Stimulated activated effector memory CD8-positive, alpha-beta T cell treated with anti-CD3 and anti-CD28 coated beads, Interleukin-12 subunit alpha, Interleukin-12 subunit beta, amount 100 ng/mL, for 72 hours (primary cell): ENCODE measurements at regions not wholly inside any gene's neighbourhood (a gene's known extent, or its start where the extent isn't known, plus 50 kb on each side); places are given as distances from the start of the nearest gene placed in this dataset.

Experiments used
- ATAC-seq: fragments of 150-1000 bp; cut with Tn5 transposase; 2 replicates; pipeline ENCODE4 v1.10.0; 2021
- DNase-seq, 2 donors: peaks; one replicate each; pipeline ENCODE4 v3.0.0; 2021 to 2022; ENCODE audit warnings: low spot score in 2 of 2
- H3K27ac Mint-ChIP-seq: one replicate; pipeline ENCODE4 v1.8.0; 2022; ENCODE audit warnings: mild to moderate bottlenecking, mixed read lengths
- H3K36me3 Mint-ChIP-seq: one replicate; pipeline ENCODE4 v1.8.0; 2022; ENCODE audit warnings: mild to moderate bottlenecking, mixed read lengths
- H3K4me1 Mint-ChIP-seq: one replicate; pipeline ENCODE4 v1.8.0; 2022; ENCODE audit warnings: mixed read lengths
- H3K4me3 Mint-ChIP-seq: one replicate; pipeline ENCODE4 v1.8.0; 2022; ENCODE audit warnings: mild to moderate bottlenecking, mixed read lengths
- H3K9me3 Mint-ChIP-seq: one replicate; pipeline ENCODE4 v1.8.0; 2022; ENCODE audit warnings: mixed read lengths

DNA sequence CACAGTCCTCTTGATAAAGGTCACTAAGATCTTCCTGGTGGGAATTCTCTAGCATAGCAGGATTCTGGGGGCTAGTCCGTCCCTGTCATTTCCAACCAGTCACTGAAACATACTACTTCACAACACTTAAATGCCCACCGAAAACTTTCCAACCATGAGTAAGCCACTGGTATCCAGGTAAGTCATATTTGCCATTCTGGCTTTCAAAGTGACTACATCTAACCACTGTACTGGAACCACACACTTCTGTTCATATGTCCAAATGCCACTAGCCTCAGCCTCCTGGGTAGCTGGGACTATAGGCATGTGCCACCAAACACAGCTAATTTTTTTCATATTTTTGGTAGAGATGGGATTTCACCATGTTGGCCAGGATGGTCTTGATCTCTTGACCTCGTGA is 64.3 kb upstream of the VANGL1 start:
- Mint-ChIP-seq H3K36me3 (no peaks in the 10 kb centered on the region), H3K4me3 (no peak overlapping the region), H3K4me1 (no peaks in the 10 kb centered on the region), H3K27ac (no peak overlapping the region), H3K9me3 (peaks cover 12% of the 10 kb centered on the region)
- ATAC-seq: peak; percentile 54
- no peak for DNase-seq

DNA sequence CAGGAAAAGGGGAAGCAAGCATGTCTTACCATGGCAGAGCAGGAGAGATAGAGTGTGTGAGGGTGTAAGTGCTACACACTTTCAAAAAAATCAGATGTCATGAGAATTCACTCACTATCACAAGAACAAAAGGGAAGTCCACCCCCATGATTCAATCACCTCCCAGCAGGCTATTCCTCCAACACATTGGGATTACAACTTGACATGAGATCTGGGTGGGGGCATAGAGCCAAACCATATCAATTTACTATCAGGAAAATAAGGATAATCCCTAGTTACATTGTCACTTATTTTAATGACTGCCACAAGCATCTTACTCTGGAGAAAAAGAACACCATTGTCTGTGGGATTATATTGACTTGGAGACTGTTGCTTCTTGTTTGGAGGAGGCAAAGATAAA is 66.1 kb upstream of the VANGL1 start:
- H3K36me3 Mint-ChIP-seq: no peaks in the 10 kb centered on the region
- ATAC-seq (no peak), DNase-seq (no peak)
- no peak overlapping the region for H3K27ac Mint-ChIP-seq
- H3K4me1 Mint-ChIP-seq: no peaks in the 10 kb centered on the region
- H3K4me3 Mint-ChIP-seq: no peak overlapping the region
- H3K9me3 Mint-ChIP-seq: peaks cover 13% of the 10 kb centered on the region

GRCh38 chr1:115572710-115573109 is 69.1 kb upstream of the VANGL1 start:
- no peak overlapping the region for H3K27ac Mint-ChIP-seq
- H3K36me3 Mint-ChIP-seq: no peaks in the 10 kb centered on the region
- peaks cover 19% of the 10 kb centered on the region for H3K9me3 Mint-ChIP-seq
- ATAC-seq (no peak), DNase-seq (no peak)
- H3K4me3 Mint-ChIP-seq: no peak overlapping the region
- no peaks in the 10 kb centered on the region for H3K4me1 Mint-ChIP-seq

- no peaks in the 10 kb centered on the region for H3K36me3 Mint-ChIP-seq
- no peak overlapping the region for H3K27ac Mint-ChIP-seq
- no peak for DNase-seq
- peaks cover 9% of the 10 kb centered on the region for H3K9me3 Mint-ChIP-seq
- H3K4me1 Mint-ChIP-seq: no peaks in the 10 kb centered on the region
- no peak for ATAC-seq
- no peak overlapping the region for H3K4me3 Mint-ChIP-seq
These were observed 74.3 kb upstream of the VANGL1 start for GRCh38 chr1:115567431-115567830.

- Mint-ChIP-seq H3K4me1 (no peaks in the 10 kb centered on the region), H3K4me3 (no peak overlapping the region), H3K27ac (no peak overlapping the region), H3K9me3 (peaks cover 9% of the 10 kb centered on the region), H3K36me3 (no peaks in the 10 kb centered on the region)
- DNase-seq: no peak
- ATAC-seq: no peak
These were observed 76.0 kb upstream of the VANGL1 start for GRCh38 chr1:115565791-115566190.

- Mint-ChIP-seq H3K36me3 (no peaks in the 10 kb centered on the region), H3K4me3 (no peak overlapping the region), H3K9me3 (peaks cover 9% of the 10 kb centered on the region), H3K4me1 (no peaks in the 10 kb centered on the region), H3K27ac (no peak overlapping the region)
- DNase-seq (no peak), ATAC-seq (no peak)
These were observed 76.4 kb upstream of the VANGL1 start for GRCh38 chr1:115565353-115565752.

- Mint-ChIP-seq H3K27ac (no peak overlapping the region), H3K36me3 (no peaks in the 10 kb centered on the region), H3K9me3 (peaks cover 9% of the 10 kb centered on the region), H3K4me1 (no peaks in the 10 kb centered on the region), H3K4me3 (no peak overlapping the region)
- ATAC-seq (no peak), DNase-seq (no peak)
These were observed 77.6 kb upstream of the VANGL1 start for GRCh38 chr1:115564201-115564600.

- H3K36me3 Mint-ChIP-seq: no peaks in the 10 kb centered on the region
- H3K4me1 Mint-ChIP-seq: no peaks in the 10 kb centered on the region
- no peak overlapping the region for H3K4me3 Mint-ChIP-seq
- no peak overlapping the region for H3K27ac Mint-ChIP-seq
- DNase-seq: no peak
- peaks cover 3% of the 10 kb centered on the region for H3K9me3 Mint-ChIP-seq
- no peak for ATAC-seq
These were observed 81.7 kb upstream of the VANGL1 start for GRCh38 chr1:115560027-115560426.

DNA sequence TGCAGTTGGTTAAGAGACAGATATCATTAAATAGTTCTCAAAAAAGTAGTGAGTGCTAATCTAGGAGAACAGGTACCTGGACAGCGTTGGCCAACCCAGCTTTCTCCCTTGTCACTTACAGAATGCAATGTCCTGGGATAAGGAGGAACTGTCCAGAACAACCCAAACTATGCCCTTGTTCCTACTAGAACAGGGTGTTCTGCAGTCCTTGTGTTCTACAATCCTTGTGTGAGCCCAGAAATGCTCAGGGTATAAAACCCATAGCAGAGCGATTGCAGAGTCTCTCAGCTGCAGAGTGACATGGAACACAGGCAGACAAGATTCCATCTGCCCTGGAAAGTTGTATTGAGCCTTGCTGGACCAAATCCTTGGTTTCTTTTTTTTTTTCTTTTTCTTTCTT is 83.5 kb upstream of the VANGL1 start:
- Mint-ChIP-seq H3K4me1 (no peaks in the 10 kb centered on the region), H3K4me3 (no peak overlapping the region), H3K27ac (no peak overlapping the region), H3K36me3 (no peaks in the 10 kb centered on the region), H3K9me3 (no peaks in the 10 kb centered on the region)
- DNase-seq: no peak
- ATAC-seq: no peak

DNA sequence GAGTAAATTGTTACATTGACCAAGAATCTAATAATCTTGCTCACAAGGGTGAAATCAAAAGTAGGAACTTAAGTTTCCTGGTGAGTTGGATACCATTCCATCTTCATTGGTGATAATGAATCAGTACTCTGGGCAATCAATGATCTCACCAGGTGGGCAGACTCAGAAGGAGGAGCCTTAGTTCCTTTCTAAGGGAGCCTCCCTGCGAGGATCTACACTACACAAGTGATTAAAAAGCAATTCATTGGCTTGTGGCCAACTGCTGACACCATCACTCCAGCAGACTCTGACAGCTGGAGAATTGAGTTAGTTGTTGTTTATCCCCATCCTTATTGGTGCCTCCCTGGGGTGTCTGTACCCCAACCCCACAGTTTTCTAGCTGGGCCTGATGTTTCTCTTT is 84.1 kb upstream of the VANGL1 start:
- H3K4me1 Mint-ChIP-seq: no peaks in the 10 kb centered on the region
- H3K27ac Mint-ChIP-seq: no peak overlapping the region
- no peaks in the 10 kb centered on the region for H3K36me3 Mint-ChIP-seq
- no peaks in the 10 kb centered on the region for H3K9me3 Mint-ChIP-seq
- no peak for ATAC-seq
- no peak for DNase-seq
- no peak overlapping the region for H3K4me3 Mint-ChIP-seq

DNA sequence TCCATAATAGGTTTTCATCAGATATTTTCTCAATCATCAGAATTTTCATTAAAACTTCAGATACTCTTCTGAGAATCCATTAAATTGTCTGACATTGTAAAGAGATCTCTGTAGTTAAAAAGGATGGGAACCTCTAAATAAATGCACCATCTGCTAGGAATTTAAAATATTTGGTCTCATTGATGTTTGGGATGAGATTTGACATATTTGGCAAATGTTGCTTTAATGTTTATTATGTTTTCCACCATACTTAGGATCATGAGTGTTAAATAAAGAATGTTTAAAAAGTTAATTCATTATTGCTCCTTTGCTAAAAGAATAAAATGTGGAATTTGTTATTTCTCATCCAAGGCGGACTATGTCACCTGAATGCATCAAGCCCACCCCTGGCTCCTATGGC is 85.5 kb upstream of the VANGL1 start:
- Mint-ChIP-seq H3K4me1 (no peaks in the 10 kb centered on the region), H3K36me3 (no peaks in the 10 kb centered on the region), H3K27ac (no peak overlapping the region), H3K9me3 (no peaks in the 10 kb centered on the region), H3K4me3 (no peak overlapping the region)
- no peak for DNase-seq
- ATAC-seq: no peak

- Mint-ChIP-seq H3K27ac (no peak overlapping the region), H3K9me3 (peaks cover 5% of the 10 kb centered on the region), H3K36me3 (no peaks in the 10 kb centered on the region), H3K4me1 (no peaks in the 10 kb centered on the region), H3K4me3 (no peak overlapping the region)
- ATAC-seq (no peak), DNase-seq (no peak)
These were observed 86.3 kb upstream of the VANGL1 start for GRCh38 chr1:115555446-115555845.

GRCh38 chr1:115547696-115548095 is 94.1 kb upstream of the VANGL1 start:
- no peak overlapping the region for H3K4me3 Mint-ChIP-seq
- ATAC-seq (no peak), DNase-seq (no peak)
- H3K36me3 Mint-ChIP-seq: no peaks in the 10 kb centered on the region
- no peaks in the 10 kb centered on the region for H3K4me1 Mint-ChIP-seq
- H3K27ac Mint-ChIP-seq: no peak overlapping the region
- H3K9me3 Mint-ChIP-seq: peaks cover 5% of the 10 kb centered on the region

DNA sequence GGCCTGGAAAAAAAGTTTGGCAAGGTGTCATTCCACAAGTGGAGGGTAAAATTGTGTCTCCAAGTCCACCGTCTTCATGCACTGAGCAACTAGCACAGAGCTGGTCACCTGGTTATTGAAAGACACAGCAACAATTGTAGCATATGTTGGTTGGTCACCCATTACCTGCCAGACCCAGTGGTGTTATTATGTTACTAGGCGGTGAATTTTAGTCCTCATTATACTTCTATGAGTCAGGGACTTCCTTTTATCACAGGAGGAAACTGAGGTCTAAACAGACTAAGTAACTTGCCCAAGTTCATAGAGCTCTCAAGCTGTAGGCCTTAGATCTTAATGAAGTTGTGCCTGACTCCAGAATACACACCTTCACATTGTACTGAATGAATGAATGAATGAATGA is 94.9 kb upstream of the VANGL1 start:
- H3K4me3 Mint-ChIP-seq: no peak overlapping the region
- no peak for DNase-seq
- ATAC-seq: no peak
- H3K4me1 Mint-ChIP-seq: no peaks in the 10 kb centered on the region
- no peak overlapping the region for H3K27ac Mint-ChIP-seq
- H3K9me3 Mint-ChIP-seq: peaks cover 5% of the 10 kb centered on the region
- H3K36me3 Mint-ChIP-seq: no peaks in the 10 kb centered on the region

DNA sequence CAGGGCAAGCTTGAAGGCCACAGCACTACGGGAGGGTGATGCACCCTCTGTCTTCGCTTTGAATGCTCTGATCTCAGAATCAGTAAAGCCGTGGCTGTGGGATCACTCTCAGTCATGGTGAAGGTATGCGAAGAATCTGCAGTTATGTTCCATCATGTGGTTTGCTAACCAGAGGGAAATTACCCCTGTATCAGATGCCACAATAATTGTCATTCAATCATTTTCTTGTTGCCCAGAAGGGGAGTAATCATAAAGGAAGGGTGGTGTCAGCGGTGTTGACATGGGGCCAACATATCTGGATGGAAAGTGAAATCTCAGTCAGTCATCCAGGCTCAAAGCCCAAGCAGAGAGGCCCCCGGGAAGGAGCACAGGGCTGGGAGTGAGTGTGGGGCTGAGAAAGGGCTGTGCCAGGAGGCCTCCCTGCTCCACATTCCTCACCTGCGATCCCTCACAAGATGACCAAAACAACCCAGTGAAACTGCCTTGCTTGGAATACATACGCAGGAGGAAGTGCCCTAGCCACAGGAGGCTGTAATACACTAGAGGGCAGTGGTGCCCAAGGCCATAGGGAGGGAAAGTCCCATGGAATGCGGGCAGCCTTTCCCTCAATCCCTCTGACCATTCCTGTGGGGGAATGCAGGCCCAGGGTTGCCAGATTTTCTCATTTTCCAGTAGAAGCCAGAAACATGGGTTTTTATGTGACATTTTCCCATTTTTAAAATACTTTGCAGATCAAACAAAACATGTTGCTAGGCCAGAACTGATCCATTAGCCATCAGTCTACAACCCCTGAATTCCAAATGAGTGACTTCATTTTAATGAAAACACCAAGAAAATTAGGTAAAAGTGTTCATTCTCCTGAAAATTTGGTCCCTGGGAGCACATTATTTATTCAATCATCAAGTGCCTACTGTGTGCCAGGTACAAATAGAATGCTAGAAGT is 95.7 kb upstream of the VANGL1 start:
- H3K27ac Mint-ChIP-seq: no peak overlapping the region
- ATAC-seq: peak; percentile 69
- H3K4me1 Mint-ChIP-seq: no peaks in the 10 kb centered on the region
- peaks cover 5% of the 10 kb centered on the region for H3K9me3 Mint-ChIP-seq
- no peak for DNase-seq
- no peak overlapping the region for H3K4me3 Mint-ChIP-seq
- no peaks in the 10 kb centered on the region for H3K36me3 Mint-ChIP-seq

GRCh38 chr1:115545096-115545720 is 96.6 kb upstream of the VANGL1 start:
- no peaks in the 10 kb centered on the region for H3K36me3 Mint-ChIP-seq
- H3K9me3 Mint-ChIP-seq: no peaks in the 10 kb centered on the region
- no peak overlapping the region for H3K27ac Mint-ChIP-seq
- no peak overlapping the region for H3K4me3 Mint-ChIP-seq
- no peaks in the 10 kb centered on the region for H3K4me1 Mint-ChIP-seq
- DNase-seq (no peak), ATAC-seq (no peak)
